AG04449 (cell line): ENCODE measurements at regions not wholly inside any gene's neighbourhood (a gene's known extent, or its start where the extent isn't known, plus 50 kb on each side); places are given as distances from the start of the nearest gene placed in this dataset.
A peak's percentile ranks its signal among the peaks of the same experiment; 100 is the strongest.

Experiments used
- CTCF ChIA-PET: fragments of 350-600 bp; formaldehyde crosslinking; extraction: SDS; loops from one replicate; lab custom pipeline; 2021; ENCODE audit warnings: antibody characterized with exemption; lab: Yijun Ruan, JAX
- POLR2A ChIA-PET: fragments of 400-600, 350-600 bp; formaldehyde crosslinking; extraction: SDS; loops from one replicate; lab custom pipeline; 2020; ENCODE audit warnings: antibody characterized with exemption, inconsistent platforms; lab: Yijun Ruan, JAX
- DNase-seq: peaks from one replicate; pipeline ENCODE4 v3.0.0-alpha.2; 2010; ENCODE audit warnings: low read depth, low spot score
- H3K4me3 ChIP-seq: 2 replicates; pipeline ENCODE4 v1.5.1; 2011; ENCODE audit warnings: low read depth, mild to moderate bottlenecking, control low read depth, low read length
- TF ChIP-seq, protein P1 (sequence below): IDR thresholded peaks from one replicate; pipeline ENCODE4 v1.5.1; 2011; ENCODE audit warnings: mild to moderate bottlenecking, moderate library complexity, low read length, control low read depth, inconsistent platforms; ENCODE audit not compliant: insufficient read depth; ENCODE audit errors: missing control alignments

DNA sequence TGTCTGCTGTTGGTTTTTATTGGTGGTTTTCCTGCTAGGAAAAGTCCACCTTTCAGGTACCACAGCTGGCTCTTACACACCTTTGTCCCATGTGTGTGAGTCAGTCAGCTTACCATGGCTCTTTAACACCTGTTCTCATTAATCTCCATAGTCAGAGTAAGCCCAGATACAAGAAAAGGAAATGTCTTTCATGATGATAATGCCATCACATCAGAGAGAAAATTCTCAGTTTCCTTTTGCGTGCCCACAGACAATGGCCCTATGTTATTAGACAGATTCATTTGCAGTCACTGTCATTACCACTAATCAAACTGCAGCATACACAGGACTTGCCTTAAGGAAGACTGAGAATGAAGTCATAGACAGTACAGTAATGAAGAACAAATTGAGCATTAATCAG, 1583.6 kb upstream of the LRRTM3 start:
- no peak overlapping the region for H3K4me3 ChIP-seq
- TF ChIP-seq, protein P1, sequence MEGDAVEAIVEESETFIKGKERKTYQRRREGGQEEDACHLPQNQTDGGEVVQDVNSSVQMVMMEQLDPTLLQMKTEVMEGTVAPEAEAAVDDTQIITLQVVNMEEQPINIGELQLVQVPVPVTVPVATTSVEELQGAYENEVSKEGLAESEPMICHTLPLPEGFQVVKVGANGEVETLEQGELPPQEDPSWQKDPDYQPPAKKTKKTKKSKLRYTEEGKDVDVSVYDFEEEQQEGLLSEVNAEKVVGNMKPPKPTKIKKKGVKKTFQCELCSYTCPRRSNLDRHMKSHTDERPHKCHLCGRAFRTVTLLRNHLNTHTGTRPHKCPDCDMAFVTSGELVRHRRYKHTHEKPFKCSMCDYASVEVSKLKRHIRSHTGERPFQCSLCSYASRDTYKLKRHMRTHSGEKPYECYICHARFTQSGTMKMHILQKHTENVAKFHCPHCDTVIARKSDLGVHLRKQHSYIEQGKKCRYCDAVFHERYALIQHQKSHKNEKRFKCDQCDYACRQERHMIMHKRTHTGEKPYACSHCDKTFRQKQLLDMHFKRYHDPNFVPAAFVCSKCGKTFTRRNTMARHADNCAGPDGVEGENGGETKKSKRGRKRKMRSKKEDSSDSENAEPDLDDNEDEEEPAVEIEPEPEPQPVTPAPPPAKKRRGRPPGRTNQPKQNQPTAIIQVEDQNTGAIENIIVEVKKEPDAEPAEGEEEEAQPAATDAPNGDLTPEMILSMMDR, result no peak
- ChIA-PET CTCF (no interaction called here), POLR2A (no interaction called here)
- no peak for DNase-seq

DNA sequence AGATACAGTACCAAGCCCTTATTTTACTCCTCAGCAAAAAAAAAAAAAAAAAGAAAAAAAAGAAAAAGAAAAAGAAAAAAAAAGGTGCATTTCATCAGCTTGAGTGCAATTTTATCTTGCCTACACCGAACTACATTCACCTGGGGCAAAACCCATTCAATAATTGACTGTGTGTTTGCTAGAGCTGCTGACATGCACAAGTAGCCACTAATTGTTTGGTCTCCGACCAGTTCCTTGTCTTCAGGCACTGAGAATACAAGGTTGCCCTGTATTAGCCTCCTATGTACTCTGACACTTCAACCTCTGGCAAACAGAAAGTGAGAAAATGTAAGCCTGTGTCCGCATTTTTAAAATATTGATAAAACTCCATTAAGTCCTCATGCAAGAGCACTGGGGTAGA, 1579.4 kb upstream of the LRRTM3 start:
- POLR2A ChIA-PET, result no interaction called here
- DNase-seq, result no peak
- CTCF ChIA-PET, result no interaction called here
- no peak overlapping the region for H3K4me3 ChIP-seq
- TF ChIP-seq, protein P1, result no peak

DNA sequence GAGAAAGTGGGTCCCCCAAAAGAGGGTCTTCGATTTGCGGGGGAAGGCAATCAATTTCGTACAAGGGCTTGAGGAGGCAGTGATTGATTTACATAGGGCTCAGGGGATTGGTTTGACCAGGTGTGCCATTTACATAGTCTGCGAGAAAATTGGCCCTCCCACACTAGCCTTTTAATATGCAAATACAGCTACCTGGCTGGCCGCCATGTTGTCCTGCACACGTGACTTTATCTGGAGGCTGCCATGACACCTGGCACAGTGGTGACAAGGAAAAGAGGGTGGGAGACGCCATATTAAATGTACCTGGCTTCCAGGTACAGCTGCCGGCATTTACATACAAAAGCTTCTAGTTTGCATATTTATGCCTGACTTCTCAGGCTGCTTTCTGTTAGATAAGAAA, 1577.2 kb upstream of the LRRTM3 start:
- no peak for DNase-seq
- no peak overlapping the region for H3K4me3 ChIP-seq
- POLR2A ChIA-PET, result no interaction called here
- TF ChIP-seq, protein P1, result no peak
- CTCF ChIA-PET, result no interaction called here

DNA sequence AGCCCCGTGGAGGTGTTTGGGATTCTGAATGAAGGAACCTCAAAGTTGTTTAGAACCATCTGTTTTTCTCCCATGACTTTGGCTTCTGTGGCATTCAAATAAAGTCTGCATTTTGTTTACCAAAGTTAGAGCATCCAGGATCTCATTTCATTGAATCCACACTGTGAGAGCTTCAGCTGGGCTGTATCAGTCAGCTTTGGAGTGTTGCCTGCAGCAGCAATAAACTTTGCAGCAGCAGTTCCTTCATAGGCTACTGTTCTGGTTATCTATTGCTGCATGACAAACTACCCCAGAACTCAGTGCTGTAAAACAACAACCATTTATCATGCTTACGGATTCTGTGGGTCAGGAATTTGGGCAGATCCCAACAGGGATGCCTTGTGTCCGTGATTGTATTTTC, 1575.2 kb upstream of the LRRTM3 start:
- DNase-seq, result no peak
- POLR2A ChIA-PET, result no interaction called here
- H3K4me3 ChIP-seq, result no peak overlapping the region
- TF ChIP-seq, protein P1, result no peak
- CTCF ChIA-PET, result no interaction called here

DNA sequence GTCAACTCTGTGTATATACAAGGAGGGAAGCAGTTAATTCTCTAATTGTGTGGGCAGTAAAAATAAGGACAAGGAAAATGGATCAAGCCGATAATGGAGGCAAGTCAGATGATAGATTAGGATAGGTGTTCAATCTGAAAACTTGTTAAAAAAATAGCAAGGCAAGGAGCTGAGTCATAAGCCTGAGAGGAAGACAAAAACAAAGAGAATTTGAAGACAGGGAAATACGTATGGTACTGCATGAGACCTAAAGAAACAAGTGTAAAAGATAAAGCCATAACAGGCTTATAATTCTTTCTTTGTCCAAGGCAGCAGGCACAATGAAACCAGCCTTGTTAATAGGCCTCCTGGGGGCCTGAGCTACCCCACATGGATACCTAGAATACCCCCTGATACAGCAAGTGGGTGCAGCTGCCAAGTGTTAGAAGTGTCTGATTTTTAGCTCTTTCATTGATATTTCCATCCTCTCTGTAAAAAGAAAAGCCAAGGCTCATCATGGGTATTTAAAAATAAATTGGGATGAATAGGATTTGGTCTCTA, 1570.6 kb upstream of the LRRTM3 start:
- H3K4me3 ChIP-seq, result no peak overlapping the region
- ChIA-PET CTCF (interaction anchor here (0.6 kb wide), 1 partner anchor 126 kb away, joined by 3 read pairs; no protein-coding TSS in a partner anchor), POLR2A (no interaction called here)
- no peak for DNase-seq
- TF ChIP-seq, protein P1, result no peak

DNA sequence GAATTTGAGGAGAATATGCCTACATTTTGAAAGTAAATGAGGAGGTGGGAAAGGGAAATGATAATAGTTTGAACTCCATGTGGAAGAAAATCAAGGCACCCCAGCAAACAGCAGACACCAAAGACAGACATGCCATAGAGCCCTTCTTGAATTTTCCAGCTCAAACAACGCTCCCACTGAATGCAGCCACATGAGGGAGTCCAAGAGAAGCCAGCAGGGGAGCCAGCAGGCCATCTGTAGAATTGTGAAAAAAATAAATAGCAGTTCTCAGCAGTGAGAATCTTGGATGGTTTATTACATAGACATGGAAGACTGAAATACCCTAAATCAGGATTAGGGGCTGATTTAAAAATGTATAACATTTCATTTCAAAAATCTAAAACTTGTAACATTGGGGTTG, 1567.3 kb upstream of the LRRTM3 start:
- CTCF ChIA-PET, result interaction anchor here (0.7 kb wide), 1 partner anchor 338 kb away, joined by 3 read pairs; no protein-coding TSS in a partner anchor
- no peak for DNase-seq
- POLR2A ChIA-PET, result no interaction called here

More for the DNA sequence above, 1567.3 kb upstream of the LRRTM3 start:
- TF ChIP-seq, protein P1, result peak; percentile 7
- H3K4me3 ChIP-seq, result no peak overlapping the region
